NCI-H524 treated with DMSO at 0.1 percent for 48 hours (cell line): ENCODE measurements at regions not wholly inside any gene's neighbourhood (a gene's known extent, or its start where the extent isn't known, plus 50 kb on each side); places are given as distances from the start of the nearest gene placed in this dataset.

Source experiments
- DNase-seq: peaks from one replicate; lab custom pipeline; 2025; lab: John Stamatoyannopoulos, UW

DNA sequence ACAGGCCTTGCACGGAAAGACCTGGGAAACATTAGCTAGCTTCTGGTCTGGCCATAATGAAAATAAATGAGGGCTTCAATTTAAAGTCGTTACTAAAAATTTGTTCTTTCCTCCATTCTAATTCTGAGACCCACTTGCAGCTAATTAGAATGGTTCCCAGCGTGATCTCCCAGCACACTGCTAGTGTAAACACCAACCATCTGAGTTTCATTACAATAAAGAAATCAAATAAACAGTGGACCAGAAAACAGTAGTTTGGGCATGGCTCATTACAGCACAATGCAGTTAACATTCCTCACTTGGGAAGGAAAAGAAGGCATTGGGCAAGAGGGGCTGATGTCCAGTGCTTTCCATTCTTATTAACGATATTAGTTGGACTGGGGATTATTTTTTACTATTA, 410.9 kb upstream of the SOX9 start:
- DNase-seq = no peak

DNA sequence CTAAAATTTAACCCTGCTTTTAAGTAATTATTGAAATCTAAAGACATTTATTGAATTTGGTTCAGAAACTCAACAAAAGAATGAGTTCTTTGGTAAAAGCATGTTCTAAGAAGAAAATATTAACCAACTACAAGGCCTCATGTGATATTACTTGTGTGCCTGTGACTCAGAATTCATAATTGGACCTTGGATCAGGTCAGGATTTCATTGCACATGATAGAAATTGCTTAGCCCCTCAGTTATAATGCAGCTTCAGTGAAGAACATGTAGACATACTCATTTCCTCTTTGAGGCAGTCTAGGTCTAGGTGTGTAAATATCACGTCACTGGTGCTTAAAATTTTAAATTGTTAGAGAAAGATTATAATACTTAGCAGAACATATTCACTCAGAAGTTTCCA, 410.0 kb upstream of the SOX9 start:
- DNase-seq = no peak

DNA sequence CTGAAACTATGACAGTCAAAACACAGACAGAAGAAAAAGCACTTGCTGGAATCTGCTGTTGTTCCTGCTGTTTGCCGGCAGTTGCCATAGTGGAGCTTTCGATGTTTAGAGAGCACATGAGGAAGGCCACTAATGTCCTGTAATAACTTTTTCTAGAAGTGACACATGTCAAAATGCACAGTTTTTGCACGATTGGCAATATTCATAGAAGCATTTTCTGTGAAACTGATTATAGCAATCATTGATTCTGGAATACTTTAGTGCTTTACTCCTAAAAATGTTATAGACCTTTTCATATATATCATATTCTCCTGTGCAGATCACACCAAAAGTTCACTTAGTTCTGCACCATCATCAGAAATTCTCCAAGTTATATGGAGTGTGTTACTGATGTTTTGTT, 407.0 kb upstream of the SOX9 start:
- no peak for DNase-seq

DNA sequence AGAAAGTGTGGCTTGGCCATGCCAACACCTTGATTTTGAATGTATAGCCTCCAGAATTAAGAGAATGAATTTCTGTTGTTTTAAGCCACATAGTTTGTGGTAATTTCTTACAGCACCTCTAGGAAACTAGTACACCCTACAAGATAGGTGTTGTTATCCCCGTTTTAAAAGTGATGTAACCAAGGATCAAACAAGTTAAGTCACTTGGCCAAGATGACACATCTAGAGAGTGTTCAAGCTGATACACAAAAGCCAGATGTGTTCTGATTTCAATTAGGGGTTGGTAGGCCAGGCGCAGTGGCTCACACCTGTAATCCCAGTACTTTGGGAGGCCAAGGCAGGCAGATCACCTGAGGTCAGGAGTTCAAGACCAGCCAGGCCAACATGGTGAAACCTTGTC, 396.5 kb upstream of the SOX9 start:
- no peak for DNase-seq

DNA sequence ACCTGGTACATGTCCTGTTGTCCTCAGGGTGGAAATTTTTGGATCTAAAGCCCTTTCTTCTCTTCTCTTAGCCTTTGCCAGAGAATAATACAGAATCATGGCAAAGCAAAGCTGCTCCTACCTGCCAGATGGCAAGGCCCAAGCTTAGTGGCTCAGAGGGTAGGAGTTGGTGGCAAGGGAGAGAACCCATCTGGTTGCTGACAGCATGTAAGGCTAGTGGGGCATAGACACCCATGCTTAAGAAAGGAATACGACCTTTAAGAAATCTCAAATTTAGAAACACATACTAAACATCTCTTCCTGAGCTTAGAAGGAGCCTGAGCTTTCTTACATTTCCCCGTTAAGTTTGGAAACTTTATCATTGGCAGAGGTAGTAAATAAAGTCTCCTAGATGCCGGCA, 395.0 kb upstream of the SOX9 start:
- peak; percentile 79 for DNase-seq

DNA sequence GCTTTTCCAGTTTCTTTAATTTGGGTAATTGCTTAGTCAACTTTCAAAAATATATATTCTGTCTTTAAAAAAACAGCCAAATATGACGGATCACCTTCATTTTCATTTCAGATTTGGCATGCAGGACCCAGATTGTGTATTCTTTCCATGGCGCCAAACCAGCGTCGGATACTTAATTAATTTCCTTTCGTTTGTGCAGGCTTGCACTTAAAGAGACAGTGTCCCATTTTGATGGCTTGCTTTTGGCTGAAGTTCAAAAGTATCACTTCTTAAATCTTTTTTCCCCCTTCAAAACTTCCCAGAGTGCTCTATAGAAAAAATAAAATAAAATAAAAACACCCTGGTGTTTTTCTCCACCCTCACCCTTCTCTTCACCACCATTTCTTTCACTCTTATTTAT, 394.5 kb upstream of the SOX9 start:
- DNase-seq = no peak

DNA sequence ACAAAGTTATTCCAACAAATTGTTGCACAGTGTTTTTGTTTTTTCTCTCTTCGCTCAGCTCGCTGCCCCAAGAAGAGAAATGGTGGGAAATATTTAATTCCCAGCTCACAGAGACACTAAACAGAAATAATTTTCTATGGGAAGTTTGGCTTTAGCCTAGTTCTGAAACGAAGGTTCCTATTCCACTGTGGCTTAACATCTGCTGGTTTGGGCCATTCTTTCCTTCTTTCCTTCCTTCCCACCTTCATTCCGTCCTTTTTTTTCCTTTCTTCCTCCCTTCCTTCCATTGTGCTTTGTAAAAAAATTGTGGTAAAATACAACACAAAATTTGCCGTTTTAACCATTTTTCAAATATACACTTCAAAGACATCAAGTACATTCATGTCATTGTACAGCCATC, 393.5 kb upstream of the SOX9 start:
- no peak for DNase-seq

DNA sequence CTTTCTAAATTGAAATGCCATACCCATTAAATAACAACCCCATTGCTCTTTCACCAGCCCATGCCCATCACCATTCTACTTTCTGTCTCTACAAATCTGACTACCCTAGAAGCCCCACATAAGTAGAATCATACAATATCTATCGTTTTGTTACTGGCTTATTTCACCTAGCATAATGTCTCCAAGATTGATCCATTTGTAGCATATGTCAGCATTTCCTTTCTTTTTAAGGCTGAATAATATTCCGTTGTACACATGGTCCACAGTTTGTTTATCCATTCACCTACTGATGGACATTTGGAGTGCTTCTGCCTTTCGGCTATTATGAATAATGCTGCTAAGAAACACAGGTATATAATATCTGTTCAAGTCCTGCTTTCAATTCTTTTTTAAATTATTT, 393.1 kb upstream of the SOX9 start:
- no peak for DNase-seq

DNA sequence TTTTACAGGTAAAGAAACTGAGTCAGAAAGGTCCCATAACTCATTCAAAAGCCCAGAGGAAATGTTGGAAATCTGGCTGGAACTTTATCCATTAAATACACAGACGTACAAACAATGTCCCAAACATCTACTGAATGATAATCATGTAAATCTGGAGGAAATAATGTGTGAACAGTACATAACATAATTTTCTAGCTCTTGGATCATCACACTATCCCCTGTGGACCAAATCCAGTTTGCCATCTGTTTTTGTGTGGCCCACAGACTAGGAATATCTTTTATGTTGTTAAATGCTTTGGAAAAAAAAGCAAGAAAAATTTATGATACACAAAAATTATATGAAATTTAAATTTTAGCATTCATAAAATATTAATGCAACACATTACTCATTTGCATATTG, 389.9 kb upstream of the SOX9 start:
- no peak for DNase-seq

DNA sequence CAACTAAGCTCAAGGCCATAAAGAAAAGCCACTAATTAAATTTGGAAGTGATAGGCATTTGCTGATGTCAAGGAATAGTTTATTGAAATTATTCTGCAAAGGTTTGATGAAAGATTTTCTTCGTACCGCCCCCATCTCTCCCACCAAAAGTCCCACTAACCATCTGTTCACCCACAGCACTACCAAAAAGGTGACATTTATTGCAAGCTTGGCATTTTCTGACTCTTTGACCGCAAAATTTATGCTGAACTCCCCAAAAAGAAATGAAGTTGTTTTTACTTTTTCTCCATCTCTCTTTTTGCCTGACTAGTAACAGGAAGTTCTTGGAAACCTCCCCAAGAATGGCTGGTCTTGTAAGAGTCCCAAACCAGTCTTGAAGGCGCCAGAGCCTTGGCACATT, 384.9 kb upstream of the SOX9 start:
- DNase-seq = no peak

DNA sequence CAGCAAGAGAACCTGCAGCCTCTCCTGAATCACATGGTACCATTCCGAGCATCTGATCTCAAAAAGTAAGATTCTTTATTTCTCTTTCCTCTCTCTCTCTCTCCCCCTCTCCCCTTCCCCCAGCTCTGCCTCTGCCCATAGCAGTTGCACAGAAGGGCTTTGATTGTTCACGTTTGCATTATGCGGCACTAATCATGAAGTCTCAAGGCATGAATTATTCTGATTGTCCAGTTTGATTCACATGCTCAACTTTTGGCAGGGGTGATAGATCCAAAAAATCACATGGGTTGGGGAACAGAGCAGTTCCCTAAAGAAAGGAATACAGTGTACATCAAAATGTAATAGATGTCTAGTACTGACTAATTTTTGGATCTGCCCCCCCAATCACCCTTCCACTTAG, 380.0 kb upstream of the SOX9 start:
- DNase-seq = no peak

DNA sequence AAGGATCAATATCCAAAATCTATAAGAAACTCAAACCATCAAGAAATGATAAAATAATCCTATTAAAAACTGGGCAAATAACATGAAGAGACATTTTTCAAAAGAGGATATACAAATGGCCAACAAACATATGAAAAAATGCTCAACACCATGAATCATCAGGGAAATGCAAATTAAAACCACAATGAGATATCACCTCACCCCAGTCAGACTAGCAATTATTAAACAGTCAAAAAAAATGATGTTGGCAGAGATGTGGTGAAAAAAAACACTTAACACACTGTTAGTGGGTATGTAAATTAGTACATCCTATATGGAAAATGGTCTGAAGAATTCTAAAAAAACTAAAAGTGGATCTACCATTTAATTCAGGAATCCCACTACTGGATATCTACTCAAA, 379.0 kb upstream of the SOX9 start:
- DNase-seq = no peak

DNA sequence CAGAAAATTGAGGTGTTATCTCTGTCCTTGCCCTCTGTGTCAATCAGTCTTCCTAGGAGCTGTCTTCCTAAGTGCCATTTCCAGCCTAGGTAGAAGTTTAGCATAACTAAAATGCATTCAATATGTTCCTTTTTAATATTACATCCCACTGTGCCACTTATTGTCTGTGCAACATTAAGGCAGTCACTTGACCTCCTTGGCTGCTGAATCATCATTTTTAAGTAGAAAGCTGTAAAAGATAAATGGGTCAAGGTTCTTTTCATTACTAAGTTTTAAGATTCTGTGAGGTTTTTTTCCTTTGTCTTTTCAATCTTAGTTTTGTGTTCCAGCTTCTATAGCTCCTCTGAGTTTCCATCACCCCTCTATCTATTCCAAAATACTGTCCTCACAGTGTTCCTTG, 371.9 kb upstream of the SOX9 start:
- no peak for DNase-seq

DNA sequence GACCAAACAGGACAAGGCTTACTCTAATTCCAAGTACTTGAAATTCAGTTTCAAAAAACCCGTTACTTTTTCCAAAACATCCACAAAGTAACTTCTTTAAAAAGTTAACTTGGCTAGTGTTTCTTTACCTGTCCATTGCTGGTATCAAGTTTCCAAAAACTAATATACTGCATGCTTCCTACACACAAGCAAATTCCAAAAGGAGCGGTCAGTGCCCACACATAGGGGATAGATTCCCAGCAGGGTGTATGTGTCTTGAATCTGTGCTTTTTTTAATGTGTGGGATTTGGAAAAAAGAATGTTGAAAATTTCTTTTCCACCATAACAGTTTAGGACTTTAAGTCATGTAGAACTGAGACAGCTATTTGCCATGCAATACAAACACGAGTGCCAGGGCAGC, 367.8 kb upstream of the SOX9 start:
- no peak for DNase-seq

DNA sequence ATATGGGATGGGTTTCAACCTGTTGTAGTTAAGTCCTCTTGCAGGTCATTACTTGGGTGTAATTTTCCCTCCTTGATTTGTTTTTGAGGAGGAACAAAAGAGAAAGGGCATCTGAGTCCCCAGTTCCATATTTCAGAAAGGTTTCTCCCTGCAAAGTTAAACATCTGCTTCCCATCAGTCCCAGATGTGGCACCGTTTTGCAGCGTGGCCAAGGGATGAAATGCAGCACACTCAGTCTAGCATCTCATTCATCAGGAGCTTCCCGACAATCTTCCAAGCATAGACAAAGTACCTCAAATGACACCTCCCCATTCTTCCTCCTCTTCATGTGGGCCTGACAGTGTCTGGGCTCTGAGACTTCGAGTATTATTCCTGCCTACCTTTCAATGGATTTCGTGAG, 363.7 kb upstream of the SOX9 start:
- no peak for DNase-seq

DNA sequence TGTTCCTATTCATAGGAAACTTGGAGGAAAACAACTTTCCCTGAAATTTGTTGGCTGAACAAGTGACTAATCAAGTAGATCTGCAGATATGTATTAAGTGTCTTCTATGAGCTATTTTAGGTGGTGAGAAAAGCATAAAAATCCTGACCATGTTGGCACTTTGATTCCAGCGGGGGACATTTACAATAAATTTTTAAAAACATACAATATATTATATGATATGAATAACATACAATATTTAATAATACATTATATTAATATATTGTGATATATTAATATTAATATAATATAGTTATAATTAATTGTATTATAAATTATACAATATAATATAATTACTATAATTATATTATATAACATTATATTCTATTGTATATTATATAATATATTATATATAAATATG, 362.9 kb upstream of the SOX9 start:
- no peak for DNase-seq

DNA sequence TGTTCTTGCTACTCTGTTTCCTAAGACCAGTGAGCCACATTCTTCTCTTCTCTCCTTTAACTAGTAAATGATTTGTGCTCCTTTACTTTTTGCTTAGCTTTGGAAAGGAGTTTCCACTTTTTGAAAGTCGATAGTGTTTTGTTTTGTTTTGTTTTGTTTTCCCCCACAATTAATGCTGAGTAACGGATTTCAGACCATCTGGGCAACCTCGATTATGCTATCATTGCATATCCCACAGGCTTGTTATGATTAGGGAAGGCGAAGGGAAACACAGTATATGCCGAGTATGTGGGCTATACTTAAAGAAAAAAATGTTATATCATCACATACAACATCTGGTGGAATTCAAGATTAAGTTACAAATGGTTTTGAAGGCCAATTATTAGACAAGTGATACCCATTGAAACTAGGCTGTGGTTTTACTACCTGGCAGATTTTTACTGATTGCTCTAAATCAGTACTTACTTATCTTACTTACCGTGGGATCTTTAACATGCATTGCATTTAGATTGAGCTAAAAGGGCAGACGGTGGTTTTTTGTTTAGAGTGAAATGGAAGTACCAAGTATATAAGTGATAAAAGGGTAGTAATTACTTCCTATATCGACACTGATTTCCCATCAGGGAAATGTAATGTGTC, 361.3 kb upstream of the SOX9 start:
- peak; percentile 24 for DNase-seq

DNA sequence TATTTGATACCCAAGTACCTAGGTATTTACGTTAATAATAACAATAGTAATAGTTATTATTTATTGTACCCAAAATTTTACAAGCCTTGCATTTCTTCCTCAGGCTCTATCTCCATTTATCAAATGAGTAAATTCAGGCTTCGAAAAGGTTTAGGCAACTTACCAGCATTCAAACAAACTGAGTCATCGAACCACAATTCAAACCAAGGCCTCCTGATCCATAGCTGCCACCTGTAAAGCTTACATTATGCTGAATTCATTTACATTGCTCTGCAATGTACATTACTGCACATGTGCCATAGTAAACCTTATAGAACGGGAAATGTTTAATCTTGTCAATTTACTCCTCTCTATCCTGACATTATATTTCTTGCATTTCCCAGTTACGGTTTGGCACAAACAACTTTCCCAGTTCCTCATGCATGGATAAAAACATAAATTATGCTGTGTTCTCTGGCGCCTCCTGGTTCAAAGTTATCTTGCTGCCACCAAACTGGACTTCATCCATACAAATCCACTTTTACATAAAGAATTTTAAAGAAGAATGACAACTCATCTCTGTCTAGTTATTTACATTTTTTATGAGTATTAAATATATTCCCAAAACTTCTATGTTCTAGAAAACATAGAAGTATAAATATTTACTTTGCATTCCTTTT, 360.6 kb upstream of the SOX9 start:
- DNase-seq = no peak

DNA sequence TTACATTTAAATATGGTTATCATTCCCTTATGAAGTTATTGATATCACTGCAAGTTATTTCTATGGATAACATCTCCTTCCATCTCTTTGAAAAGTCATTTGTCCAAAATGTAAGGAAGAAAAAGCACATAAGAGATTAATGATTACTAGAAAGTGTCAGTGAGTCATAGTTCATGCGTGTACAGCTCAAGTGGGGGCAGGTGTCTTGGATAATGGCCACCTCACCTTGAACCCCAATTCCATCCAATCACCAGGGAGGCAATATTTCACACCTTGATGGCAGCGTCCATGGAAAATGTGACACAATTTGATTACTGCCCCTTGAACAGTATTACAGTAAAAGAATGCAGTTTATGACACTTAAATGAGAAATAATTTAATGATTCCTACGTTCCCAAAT, 358.3 kb upstream of the SOX9 start:
- DNase-seq = no peak

DNA sequence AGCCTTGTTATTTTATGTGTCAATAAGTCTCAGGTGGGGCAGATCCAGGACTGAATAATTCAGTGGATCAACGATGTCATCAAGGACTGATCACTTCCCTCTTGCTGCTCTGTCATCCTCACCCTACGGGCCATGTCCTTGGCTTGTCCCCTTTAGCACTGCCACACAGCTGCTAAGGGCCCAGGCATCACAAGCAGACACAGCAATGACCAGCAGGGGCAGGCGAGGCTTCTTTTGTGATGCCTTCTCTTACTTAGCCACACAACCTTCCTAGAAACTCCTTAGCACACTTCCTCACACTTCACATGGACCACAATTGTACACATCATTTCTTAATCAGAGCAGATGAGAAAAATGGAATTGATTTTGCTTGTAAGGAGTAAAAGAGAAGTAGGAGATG, 356.3 kb upstream of the SOX9 start:
- no peak for DNase-seq

DNA sequence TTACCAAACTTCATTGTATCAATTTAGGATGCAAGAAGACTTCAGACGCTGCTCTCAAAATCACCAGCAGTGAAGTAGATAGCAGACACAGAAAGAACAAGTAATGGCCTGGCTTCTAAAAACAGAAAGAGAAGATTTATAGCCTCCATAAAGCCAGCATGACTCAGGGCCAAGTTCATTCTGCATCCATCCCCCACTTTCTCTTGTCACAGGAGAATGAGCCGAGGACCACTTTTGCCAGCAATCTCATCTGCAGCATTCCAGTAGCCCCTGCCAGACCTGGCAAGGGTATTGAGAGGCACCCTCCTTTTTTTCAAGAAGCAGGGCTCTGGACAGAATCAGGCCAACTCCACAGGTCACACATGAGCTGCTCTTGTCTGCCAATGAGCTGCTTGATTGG, 355.4 kb upstream of the SOX9 start:
- no peak for DNase-seq

DNA sequence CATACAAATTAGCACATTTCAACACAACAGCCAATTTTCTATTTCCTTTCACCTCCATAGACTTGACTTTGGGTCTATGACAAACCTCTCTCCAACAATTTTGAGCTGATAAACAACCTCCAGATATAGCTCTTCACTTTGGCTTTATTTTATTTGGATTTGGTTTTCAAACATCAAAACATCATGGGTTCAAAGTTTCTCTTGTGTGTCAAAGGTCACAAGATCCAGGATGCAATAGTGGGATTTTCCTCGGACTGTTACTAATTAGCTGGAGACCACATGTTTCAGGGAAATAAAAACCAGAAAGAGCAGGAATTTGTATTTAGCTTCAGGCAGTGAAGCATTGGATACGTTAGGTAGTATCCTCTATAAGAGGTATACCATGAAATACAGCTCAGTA, 351.0 kb upstream of the SOX9 start:
- DNase-seq = no peak

DNA sequence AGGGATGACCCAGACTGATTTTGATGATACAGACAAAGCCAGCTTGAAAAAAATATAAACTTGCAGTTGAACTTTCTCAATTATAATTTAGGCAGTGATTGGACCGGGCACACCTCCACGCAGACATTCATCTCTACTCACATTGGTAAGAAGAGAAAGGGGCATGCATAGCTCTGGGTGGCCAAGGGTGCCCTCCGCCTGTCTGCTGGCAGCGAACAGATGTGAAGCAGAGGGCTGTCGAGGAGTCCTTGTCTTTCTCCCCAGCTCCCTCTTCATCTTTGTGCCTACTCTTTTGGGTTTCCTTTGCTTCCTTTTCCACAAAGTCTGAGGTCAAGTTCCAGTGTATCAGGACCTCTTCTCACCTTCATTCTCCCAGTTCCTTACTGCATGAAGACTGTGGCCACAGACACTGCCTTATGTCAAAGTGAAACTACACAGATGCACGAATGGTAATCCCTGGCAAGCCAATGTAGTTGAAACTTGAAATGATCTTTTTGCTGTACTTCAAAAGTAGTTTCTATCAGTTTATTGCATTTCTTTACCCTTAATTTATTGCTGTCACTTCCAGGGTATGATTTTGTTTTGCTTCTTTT, 343.7 kb upstream of the SOX9 start:
- no peak for DNase-seq

DNA sequence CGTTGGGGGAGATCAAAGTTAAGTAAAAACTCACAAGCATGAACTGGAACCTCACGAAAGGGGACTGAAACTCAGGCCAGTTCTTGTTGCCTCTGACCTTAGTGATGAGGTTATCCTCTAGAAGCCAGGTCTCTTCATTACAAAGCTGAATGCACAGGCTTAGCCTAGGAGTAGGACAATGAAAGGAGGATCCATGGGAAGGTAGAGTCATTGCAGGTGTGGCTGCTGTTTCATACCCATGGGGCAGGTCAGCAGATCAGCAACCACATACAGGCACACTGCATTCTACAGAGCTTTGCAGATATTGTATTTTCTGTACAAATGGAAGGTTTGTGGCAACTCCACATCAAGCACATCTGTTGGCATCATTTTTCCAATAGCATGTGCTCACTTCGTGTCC, 341.3 kb upstream of the SOX9 start:
- DNase-seq = no peak
